ENCODE measurements at regions not wholly inside any gene's neighbourhood (a gene's known extent, or its start where the extent isn't known, plus 50 kb on each side); places are given as distances from the start of the nearest gene placed in this dataset.

- Histone ChIP-seq H2BK5ac (ENCODE audit: low read depth, low read length) (no peak overlapping the region), H2BK12ac (ENCODE audit: low read depth, low read length) (no peak overlapping the region), H3K79me2 (ENCODE audit: control insufficient read depth in 1 of 2, insufficient read depth in 2 of 2, low read length in 2 of 2) (no peaks in the 10 kb centered on the region), H3K18ac (ENCODE audit: extremely low read depth, low read length) (no peak overlapping the region), H2BK120ac (replicated peaks; ENCODE audit: low read depth, low read length) (no peak overlapping the region), H2AFZ (ENCODE audit: low read length) (no peak overlapping the region), H3K27ac (ENCODE audit: low read depth, low read length) (no peak overlapping the region), H2BK15ac (ENCODE audit: low read length) (no peak overlapping the region), H2AK5ac (ENCODE audit: low read depth, low read length) (no peak overlapping the region), H3K56ac (replicated peaks; ENCODE audit: insufficient read length, low read depth, low read length) (no peak overlapping the region), H4K91ac (replicated peaks; ENCODE audit: insufficient read length, low read length) (no peak overlapping the region), H4K20me1 (replicated peaks in 1 of 2; ENCODE audit: control insufficient read depth in 1 of 2, insufficient read depth in 2 of 2, low read length in 2 of 2) (no peaks in the 10 kb centered on the region), H4K5ac (ENCODE audit: insufficient read length, low read depth, low read length) (no peak overlapping the region), H3K23ac (ENCODE audit: insufficient read length) (no peak overlapping the region), H3K9ac (replicated peaks in 1 of 4; ENCODE audit: extremely low read depth in 1 of 4, low read depth in 3 of 4, low read length in 3 of 4) (no peak overlapping the region), H3K4me2 (ENCODE audit: insufficient read depth in 1 of 2, low read depth in 2 of 2, low read length in 2 of 2) (no peak overlapping the region), H3K14ac (ENCODE audit: insufficient read length) (no peak overlapping the region), H3K36me3 (ENCODE audit: control insufficient read depth in 2 of 4, insufficient read depth in 4 of 4, low read length in 3 of 4) (no peaks in the 10 kb centered on the region), H2BK20ac (ENCODE audit: low read length) (no peak overlapping the region), H4K8ac (ENCODE audit: extremely low read depth, insufficient read depth, low read length) (no peak overlapping the region), H3K23me2 (ENCODE audit: low read depth, low read length) (no peaks in the 10 kb centered on the region), H3K79me1 (ENCODE audit: low read depth, low read length) (no peaks in the 10 kb centered on the region), H3K4me3 (ENCODE audit: extremely low read depth in 1 of 4, insufficient read depth in 2 of 4, low read depth in 3 of 4, low read length in 4 of 4) (no peak overlapping the region), H3K4me1 (replicated peaks in 1 of 4; ENCODE audit: control insufficient read depth in 3 of 4, insufficient read depth in 4 of 4, low read length in 3 of 4) (no peaks in the 10 kb centered on the region), H3K27me3 (replicated peaks in 1 of 4; ENCODE audit: control insufficient read depth in 3 of 4, extremely low read depth in 1 of 4, insufficient read depth in 3 of 4, low read length in 3 of 4) (no peaks in the 10 kb centered on the region), H3K4ac (replicated peaks; ENCODE audit: insufficient read length, low read depth, low read length) (no peak overlapping the region), H3K9me3 (ENCODE audit: insufficient read depth in 2 of 2, low read depth in 1 of 2, low read length in 1 of 2) (no peaks in the 10 kb centered on the region; a peak in 1 of 4 replicates)
- TF ChIP-seq SUZ12 (IDR thresholded peaks at IDR 0.05; ENCODE audit: low read length) (no peak), CHD1 (IDR thresholded peaks at IDR 0.05; ENCODE audit: low read depth, low read length) (no peak), KDM1A (IDR thresholded peaks at IDR 0.05; ENCODE audit: borderline replicate concordance, low read length) (no peak), BACH1 (IDR thresholded peaks at IDR 0.05; ENCODE audit: low read length) (no peak), CTBP2 (IDR thresholded peaks at IDR 0.05; ENCODE audit: borderline replicate concordance, insufficient read depth, insufficient read length, low read length) (no peak), JUND (IDR thresholded peaks at IDR 0.05; ENCODE audit: low read length) (no peak), ASH2L (IDR thresholded peaks at IDR 0.05; ENCODE audit: low read length) (no peak), YY1 (IDR thresholded peaks at IDR 0.05; ENCODE audit: low read depth, low read length) (no peak), SP4 (IDR thresholded peaks at IDR 0.05; ENCODE audit: low read length) (no peak), CBX8 (IDR thresholded peaks at IDR 0.05; ENCODE audit: borderline replicate concordance, low read depth, low read length) (no peak), NANOG (IDR thresholded peaks at IDR 0.05; ENCODE audit: insufficient read depth, low read depth, low read length, poor library complexity, severe bottlenecking) (no peak), SIRT6 (IDR thresholded peaks at IDR 0.05; ENCODE audit: low read length) (no peak)
- ChIA-PET POLR2A (ENCODE audit: partially characterized antibody) (no interaction called here), CTCF (ENCODE audit: partially characterized antibody) (interaction anchor here (1.2 kb wide), 1 partner anchor 22 kb away, joined by 3 read pairs; no protein-coding TSS in a partner anchor)
- FAIRE-seq (no peak), DNase-seq (ENCODE audit: low read depth in 1 of 2, low spot score in 2 of 2) (no peak)
- 92% methylated on average over 2 of the region's 2 CpGs; no CpG with 5 or more reads in 1 of the 2 experiments for WGBS, 2 experiments (ENCODE audit: extremely low coverage in 1 of 2, insufficient coverage in 1 of 2, insufficient read length in 1 of 2, insufficient replicate concordance in 2 of 2, low coverage in 1 of 2, low lambda C conversion rate in 2 of 2, missing lambda C conversion rate in 1 of 2)
Observed at GRCh38 chr18:51643483-51643882, 446.0 kb upstream of the MEX3C start.
